Body of pancreas (tissue), 4 donors: ENCODE measurements at regions not wholly inside any gene's neighbourhood (a gene's known extent, or its start where the extent isn't known, plus 50 kb on each side); places are given as distances from the start of the nearest gene placed in this dataset.

Source experiments
- ATAC-seq: fragments of 150-250 bp; one replicate; pipeline ENCODE4 v1.9.1; 2016
- DNase-seq, 4 donors: peaks; one replicate each; pipeline ENCODE4 v3.0.0-alpha.2; 2019
- H3K27ac ChIP-seq, 4 donors: fragments of 200-600 bp; sonication (generic); 1 replicate in 3 of 4; 2 replicates in 1 of 4; pipeline versions ENCODE4 v1.5.1 to v1.6.1; 2016 to 2019; ENCODE audit warnings: mild to moderate bottlenecking in 1 of 4, mixed read lengths in 1 of 4, moderate library complexity in 1 of 4
- H3K27me3 ChIP-seq, 2 donors: fragments of 200-600 bp; sonication (generic); one replicate each; pipeline ENCODE4 v1.6.0; 2016; ENCODE audit warnings: mild to moderate bottlenecking in 1 of 2
- H3K36me3 ChIP-seq, 2 donors: fragments of 200-600 bp; sonication (generic); replicated peaks in 1 of 2; 2 replicates each; pipeline ENCODE4 v1.5.1; 2016; ENCODE audit warnings: low read depth in 2 of 2; ENCODE audit not compliant: insufficient read depth in 1 of 2
- H3K4me1 ChIP-seq: fragments of 200-600 bp; sonication (generic); one replicate; pipeline ENCODE4 v1.6.0; 2016
- H3K4me3 ChIP-seq, 2 donors: fragments of 200-600 bp; sonication (generic); 1 replicate in 1 of 2; 2 replicates in 1 of 2; pipeline ENCODE4 v1.5.1; 2016 to 2019
- H3K9me3 ChIP-seq, 3 donors: fragments of 200-600 bp; sonication (generic); 1 replicate in 2 of 3; 2 replicates in 1 of 3; pipeline ENCODE4 v1.5.1; 2016
- CTCF ChIP-seq, 7 experiments: fragments of 450-650 bp in 4 of 7; fragments of 200-600 bp in 3 of 7; sonication (generic) in 3 of 7; IDR thresholded peaks; one replicate each; pipeline ENCODE4 v1.5.1; 2016 to 2019; ENCODE audit warnings: antibody characterized with exemption in 7 of 7
- POLR2A ChIP-seq, 3 donors: fragments of 450-650 bp; IDR thresholded peaks; one replicate each; pipeline ENCODE4 v1.6.1; 2016; ENCODE audit warnings: antibody characterized with exemption in 3 of 3, mild to moderate bottlenecking in 2 of 3
- whole genome bisulfite sequencing, 2 donors: methylation state at CpG; one replicate each; pipeline ENCODE4 v1.1.5; 2017; 5-methylcytosine and 5-hydroxymethylcytosine counted together
- intact Hi-C: fragments of 100-400 bp; cut with DNase I; formaldehyde crosslinking; loops from one replicate; pipeline ENCODE4 v1.15.1; 2023

- TF ChIP-seq CTCF (IDR thresholded peaks at IDR 0.05) (no peak), POLR2A (IDR thresholded peaks at IDR 0.05) (no peak)
- H3K9me3 ChIP-seq = no peaks in the 10 kb centered on the region
- no peaks in the 10 kb centered on the region for H3K27me3 ChIP-seq
- 73 to 86% methylated on average over 4 of the region's 4 CpGs for WGBS, 2 donors
- no peak overlapping the region for H3K4me3 ChIP-seq
- peaks cover 35% of the 10 kb centered on the region for H3K4me1 ChIP-seq
- no peak for ATAC-seq
- DNase-seq = peak in 2 of 4 donors; percentile 38 to 70
- H3K27ac ChIP-seq = peak overlapping the region in 1 of 4 donors; percentile 85
- H3K36me3 ChIP-seq = no peaks in the 10 kb centered on the region
- intact Hi-C loops = no loop called here
These were observed 253.9 kb downstream of the OSR1 start for GRCh38 chr2:19104503-19104902.

GRCh38 chr2:19102696-19103423 lies 255.6 kb downstream of the OSR1 start:
- H3K36me3 ChIP-seq = no peaks in the 10 kb centered on the region
- H3K27ac ChIP-seq = peak overlapping the region; percentile 26 to 88 (median 74)
- peak in 3 of 4 donors; percentile 35 to 73 (median 59) for DNase-seq
- intact Hi-C loops = no loop called here
- ATAC-seq = peak; percentile 95
- peaks cover 35% of the 10 kb centered on the region for H3K4me1 ChIP-seq
- H3K27me3 ChIP-seq = no peaks in the 10 kb centered on the region
- TF ChIP-seq POLR2A (IDR thresholded peaks at IDR 0.05) = peak in 1 of 3 donors; percentile 30
- TF ChIP-seq CTCF (IDR thresholded peaks at IDR 0.05) = no peak
- 28 to 33% methylated on average over 4 of the region's 4 CpGs for WGBS, 2 donors
- no peak overlapping the region for H3K4me3 ChIP-seq
- H3K9me3 ChIP-seq = no peaks in the 10 kb centered on the region

GRCh38 chr2:19101968-19102367 lies 256.5 kb downstream of the OSR1 start:
- no peak overlapping the region for H3K4me3 ChIP-seq
- no peak for DNase-seq
- intact Hi-C loops = no loop called here
- no peaks in the 10 kb centered on the region for H3K27me3 ChIP-seq
- peak overlapping the region in 3 of 4 donors; percentile 64 to 88 (median 84) for H3K27ac ChIP-seq
- WGBS, 2 donors = 57 to 63% methylated on average over 3 of the region's 3 CpGs
- peaks cover 35% of the 10 kb centered on the region for H3K4me1 ChIP-seq
- ATAC-seq = no peak
- no peaks in the 10 kb centered on the region for H3K9me3 ChIP-seq
- no peak for TF ChIP-seq POLR2A (IDR thresholded peaks at IDR 0.05)
- TF ChIP-seq CTCF (IDR thresholded peaks at IDR 0.05) = no peak
- no peaks in the 10 kb centered on the region for H3K36me3 ChIP-seq

GRCh38 chr2:19100570-19100969 lies 257.9 kb downstream of the OSR1 start:
- no peak for TF ChIP-seq CTCF (IDR thresholded peaks at IDR 0.05)
- TF ChIP-seq POLR2A (IDR thresholded peaks at IDR 0.05) = no peak
- peaks cover 35% of the 10 kb centered on the region for H3K4me1 ChIP-seq
- no peaks in the 10 kb centered on the region for H3K27me3 ChIP-seq
- H3K36me3 ChIP-seq = no peaks in the 10 kb centered on the region
- no peaks in the 10 kb centered on the region for H3K9me3 ChIP-seq
- H3K27ac ChIP-seq = no peak overlapping the region
- H3K4me3 ChIP-seq = no peak overlapping the region
- intact Hi-C loops = no loop called here
- 61 to 66% methylated on average over 2 of the region's 2 CpGs for WGBS, 2 donors
- ATAC-seq = no peak
- no peak for DNase-seq

- WGBS, 2 donors = 65 to 82% methylated on average over 3 of the region's 3 CpGs
- Histone ChIP-seq H3K27ac (no peak overlapping the region), H3K9me3 (no peaks in the 10 kb centered on the region), H3K27me3 (no peaks in the 10 kb centered on the region), H3K4me3 (no peak overlapping the region), H3K4me1 (peaks cover 26% of the 10 kb centered on the region), H3K36me3 (no peaks in the 10 kb centered on the region)
- DNase-seq (no peak), ATAC-seq (no peak)
- no peak for TF ChIP-seq CTCF (IDR thresholded peaks at IDR 0.05)
- TF ChIP-seq POLR2A (IDR thresholded peaks at IDR 0.05) = no peak
- intact Hi-C loops = no loop called here
These were observed 259.2 kb downstream of the OSR1 start for GRCh38 chr2:19099181-19099580.
